ENCODE measurements at regions not wholly inside any gene's neighbourhood (a gene's known extent, or its start where the extent isn't known, plus 50 kb on each side); places are given as distances from the start of the nearest gene placed in this dataset.
A peak's percentile ranks its signal among the peaks of the same experiment; 100 is the strongest.

DNA sequence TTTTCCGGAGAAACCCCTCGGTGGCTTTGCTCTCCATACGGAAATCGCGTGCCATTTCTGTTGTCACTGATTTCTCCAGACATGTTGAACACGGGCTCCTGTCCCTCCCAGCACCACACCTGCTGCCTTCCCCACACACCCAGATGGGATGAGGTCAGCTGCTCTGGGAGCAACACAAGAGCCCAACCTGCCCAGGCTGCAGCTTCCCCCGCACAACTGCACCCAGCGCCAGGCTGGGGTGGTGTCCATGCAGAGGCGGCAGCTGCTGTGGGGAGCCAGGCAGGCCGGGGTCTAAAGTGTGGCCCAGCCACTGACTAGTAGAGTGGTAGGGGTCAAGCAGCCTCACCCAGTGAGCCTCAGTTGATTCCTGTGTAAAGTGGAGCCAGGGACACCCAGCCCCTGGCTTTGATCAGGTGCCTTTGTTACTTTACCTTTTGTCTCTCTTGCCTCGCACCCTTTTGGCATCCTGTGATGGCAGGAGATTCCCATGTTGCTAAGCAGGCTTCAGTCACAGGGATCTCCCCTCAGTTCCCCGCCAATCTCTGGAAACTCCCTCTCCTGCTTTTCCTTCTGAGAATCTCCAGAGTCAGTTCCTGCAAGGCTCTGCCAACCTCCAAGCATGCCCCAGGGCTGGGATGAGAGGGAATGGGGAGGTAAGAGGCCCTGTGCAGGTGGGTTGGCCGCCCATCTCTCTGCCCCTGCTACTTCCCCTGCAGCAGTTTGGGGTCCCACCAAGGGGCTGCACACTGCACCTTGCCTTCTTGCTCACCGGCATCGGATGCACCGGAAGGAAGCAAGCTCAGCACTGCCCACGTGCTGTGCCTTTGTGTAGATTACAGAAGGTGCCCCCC is 91.8 kb upstream of the ALDH1A3 start:
- TF ChIP-seq, protein P1, sequence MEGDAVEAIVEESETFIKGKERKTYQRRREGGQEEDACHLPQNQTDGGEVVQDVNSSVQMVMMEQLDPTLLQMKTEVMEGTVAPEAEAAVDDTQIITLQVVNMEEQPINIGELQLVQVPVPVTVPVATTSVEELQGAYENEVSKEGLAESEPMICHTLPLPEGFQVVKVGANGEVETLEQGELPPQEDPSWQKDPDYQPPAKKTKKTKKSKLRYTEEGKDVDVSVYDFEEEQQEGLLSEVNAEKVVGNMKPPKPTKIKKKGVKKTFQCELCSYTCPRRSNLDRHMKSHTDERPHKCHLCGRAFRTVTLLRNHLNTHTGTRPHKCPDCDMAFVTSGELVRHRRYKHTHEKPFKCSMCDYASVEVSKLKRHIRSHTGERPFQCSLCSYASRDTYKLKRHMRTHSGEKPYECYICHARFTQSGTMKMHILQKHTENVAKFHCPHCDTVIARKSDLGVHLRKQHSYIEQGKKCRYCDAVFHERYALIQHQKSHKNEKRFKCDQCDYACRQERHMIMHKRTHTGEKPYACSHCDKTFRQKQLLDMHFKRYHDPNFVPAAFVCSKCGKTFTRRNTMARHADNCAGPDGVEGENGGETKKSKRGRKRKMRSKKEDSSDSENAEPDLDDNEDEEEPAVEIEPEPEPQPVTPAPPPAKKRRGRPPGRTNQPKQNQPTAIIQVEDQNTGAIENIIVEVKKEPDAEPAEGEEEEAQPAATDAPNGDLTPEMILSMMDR (conservative IDR thresholded peaks at IDR 0.05) = no peak
- Mint-ChIP-seq H3K9me3 (no peaks in the 10 kb centered on the region), H3K27me3 (ENCODE audit: low read depth) (no peaks in the 10 kb centered on the region), H3K4me3 (no peak overlapping the region), H3K4me1 (no peaks in the 10 kb centered on the region), H3K27ac (ENCODE audit: unreplicated experiment) (no peak overlapping the region), H3K36me3 (ENCODE audit: low read depth) (no peaks in the 10 kb centered on the region)
- no peak for DNase-seq (ENCODE audit: low read depth, low spot score)

DNA sequence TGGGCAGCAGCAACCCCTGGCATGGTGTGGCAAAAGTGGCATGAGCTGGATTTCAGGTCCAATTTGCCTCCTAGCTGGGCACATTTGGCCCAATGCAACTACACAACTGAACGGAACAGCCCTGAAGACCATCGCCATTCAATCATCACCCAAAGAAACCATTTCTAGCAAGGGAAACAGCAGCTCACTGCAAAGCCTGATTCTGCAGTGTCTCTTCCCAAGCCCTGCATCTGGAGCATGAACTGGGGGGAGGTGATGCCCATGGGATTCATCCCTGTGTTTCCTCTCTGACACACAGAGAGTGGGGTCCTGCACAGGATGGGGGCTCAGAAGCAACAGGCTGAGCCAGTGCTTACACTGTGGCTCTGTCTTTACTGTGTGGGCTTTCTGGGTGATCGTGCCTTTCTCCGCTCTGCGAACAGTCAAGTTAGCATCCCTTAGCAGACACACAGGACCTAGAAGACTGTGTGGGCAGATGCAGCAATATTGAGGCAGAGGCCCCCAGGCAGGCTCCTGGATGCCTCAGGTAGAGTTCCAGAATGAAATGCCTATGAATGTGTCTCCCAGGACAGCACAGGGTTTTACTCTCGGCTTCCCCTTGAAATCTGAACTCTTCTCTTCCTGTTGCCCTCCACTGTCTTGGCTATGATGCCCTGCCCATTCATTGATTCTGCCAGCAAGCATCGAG is 91.1 kb upstream of the ALDH1A3 start:
- no peaks in the 10 kb centered on the region for H3K36me3 Mint-ChIP-seq (ENCODE audit: low read depth)
- TF ChIP-seq, protein P1 (conservative IDR thresholded peaks at IDR 0.05) = no peak
- no peak overlapping the region for H3K4me3 Mint-ChIP-seq
- no peaks in the 10 kb centered on the region for H3K9me3 Mint-ChIP-seq
- H3K27me3 Mint-ChIP-seq (ENCODE audit: low read depth) = no peaks in the 10 kb centered on the region
- DNase-seq (ENCODE audit: low read depth, low spot score) = no peak
- H3K4me1 Mint-ChIP-seq = no peaks in the 10 kb centered on the region
- H3K27ac Mint-ChIP-seq (ENCODE audit: unreplicated experiment) = no peak overlapping the region

DNA sequence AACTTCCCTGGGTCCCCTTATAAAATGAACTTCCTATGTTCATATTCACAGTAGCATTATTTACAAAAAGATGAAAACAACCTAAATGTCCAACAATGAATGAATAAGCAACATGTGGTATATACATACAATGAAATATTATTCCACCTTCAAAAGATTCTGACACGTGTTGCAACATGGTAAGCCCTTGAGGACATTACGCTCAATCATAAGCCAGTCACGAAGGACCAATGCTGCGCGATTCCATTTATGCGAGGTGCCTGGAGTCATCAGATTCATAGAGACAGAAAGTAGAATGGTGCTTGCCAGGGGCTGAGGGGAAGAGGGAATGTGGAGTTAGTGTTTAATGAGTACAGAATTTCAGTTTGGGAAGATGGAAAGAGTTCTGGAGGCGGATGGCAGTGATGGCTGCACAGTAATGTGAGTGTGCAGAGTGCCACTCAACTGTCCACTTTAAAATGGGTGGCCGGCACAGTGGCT is 88.8 kb upstream of the ALDH1A3 start:
- no peaks in the 10 kb centered on the region for H3K27me3 Mint-ChIP-seq (ENCODE audit: low read depth)
- peak overlapping the region; percentile 30 for H3K27ac Mint-ChIP-seq (ENCODE audit: unreplicated experiment)
- DNase-seq (ENCODE audit: low read depth, low spot score) = no peak
- peaks cover 4% of the 10 kb centered on the region for H3K9me3 Mint-ChIP-seq
- no peak overlapping the region for H3K4me3 Mint-ChIP-seq
- no peaks in the 10 kb centered on the region for H3K4me1 Mint-ChIP-seq
- TF ChIP-seq, protein P1 (conservative IDR thresholded peaks at IDR 0.05) = no peak
- H3K36me3 Mint-ChIP-seq (ENCODE audit: low read depth) = no peaks in the 10 kb centered on the region

DNA sequence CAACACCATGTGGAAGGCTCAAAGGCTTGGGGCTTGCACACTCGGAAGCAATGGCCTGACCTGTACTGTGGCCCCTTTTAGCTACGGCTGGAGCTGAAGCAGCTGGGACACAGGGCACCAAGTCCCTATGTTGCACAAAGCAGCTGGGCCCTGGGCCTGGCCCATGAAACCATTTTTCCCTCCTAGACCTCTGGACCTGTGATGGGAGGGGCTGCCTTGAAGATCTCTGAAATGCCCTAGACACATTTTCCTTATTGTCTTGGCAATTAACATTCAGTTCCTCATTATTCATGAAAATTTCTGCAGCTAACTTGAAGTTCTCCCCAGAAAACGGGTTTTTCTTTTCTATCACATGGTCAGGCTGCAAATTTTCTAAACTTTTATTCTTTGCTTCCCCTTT is 85.6 kb upstream of the ALDH1A3 start:
- TF ChIP-seq, protein P1 (conservative IDR thresholded peaks at IDR 0.05) = no peak
- Mint-ChIP-seq H3K27me3 (ENCODE audit: low read depth) (peaks cover 2% of the 10 kb centered on the region), H3K4me3 (no peak overlapping the region), H3K4me1 (no peaks in the 10 kb centered on the region), H3K9me3 (peaks cover 4% of the 10 kb centered on the region), H3K36me3 (ENCODE audit: low read depth) (no peaks in the 10 kb centered on the region), H3K27ac (ENCODE audit: unreplicated experiment) (no peak overlapping the region)
- no peak for DNase-seq (ENCODE audit: low read depth, low spot score)

DNA sequence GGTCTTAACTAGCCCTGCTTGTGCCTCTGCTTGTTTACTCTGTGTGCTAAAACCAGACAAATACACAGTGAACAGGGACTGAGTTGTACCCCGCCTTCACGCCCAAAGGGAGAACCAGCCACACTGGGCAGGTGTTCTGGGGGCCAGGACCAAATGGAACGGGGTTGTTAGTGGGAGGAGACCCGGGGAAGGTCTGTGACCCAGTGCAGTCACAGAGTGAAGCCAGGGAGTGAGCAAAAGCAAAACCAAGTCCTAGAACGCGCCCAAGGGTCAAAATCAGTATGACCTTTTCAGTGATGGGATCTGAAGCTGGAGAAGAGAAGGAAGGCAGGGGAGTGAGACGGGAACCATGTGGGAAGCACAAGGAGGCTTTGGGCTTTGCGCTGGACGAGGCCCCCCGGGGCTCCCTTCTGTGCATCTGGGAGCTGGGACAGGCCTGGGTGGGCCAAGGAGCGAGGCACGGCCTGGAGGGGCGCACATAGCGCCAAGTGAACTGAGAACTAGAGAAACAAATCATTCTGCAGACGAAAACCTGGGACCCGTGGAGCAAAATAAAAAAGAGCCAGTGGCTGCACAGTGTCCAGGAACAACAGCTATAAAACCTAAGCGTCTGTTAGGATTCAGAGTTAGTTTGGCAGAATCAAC is 78.3 kb upstream of the ALDH1A3 start:
- no peak for DNase-seq (ENCODE audit: low read depth, low spot score)
- peaks cover 3% of the 10 kb centered on the region for H3K36me3 Mint-ChIP-seq (ENCODE audit: low read depth)
- H3K27ac Mint-ChIP-seq (ENCODE audit: unreplicated experiment) = peak overlapping the region; percentile 48
- H3K9me3 Mint-ChIP-seq = peaks cover 11% of the 10 kb centered on the region
- H3K27me3 Mint-ChIP-seq (ENCODE audit: low read depth) = peaks cover 2% of the 10 kb centered on the region
- TF ChIP-seq, protein P1 (conservative IDR thresholded peaks at IDR 0.05) = no peak
- no peak overlapping the region for H3K4me3 Mint-ChIP-seq
- peaks cover 17% of the 10 kb centered on the region for H3K4me1 Mint-ChIP-seq

All from neural crest cell (in vitro differentiated cells).